Chondrocyte (in vitro differentiated cells): ENCODE measurements at regions not wholly inside any gene's neighbourhood (a gene's known extent, or its start where the extent isn't known, plus 50 kb on each side); places are given as distances from the start of the nearest gene placed in this dataset.

Experiments used
- DNase-seq: peaks from one replicate; pipeline ENCODE4 v3.0.0; 2021; ENCODE audit warnings: mixed read lengths, low spot score
- H3K27ac Mint-ChIP-seq: one replicate; pipeline ENCODE4 v1.8.0; 2021; ENCODE audit warnings: mild to moderate bottlenecking, moderate library complexity, mixed read lengths; ENCODE audit not compliant: unreplicated experiment
- H3K27me3 Mint-ChIP-seq: 2 replicates; pipeline ENCODE4 v1.8.0; 2021; ENCODE audit warnings: low read depth, mixed read lengths
- H3K36me3 Mint-ChIP-seq: 2 replicates; pipeline ENCODE4 v1.8.0; 2021; ENCODE audit warnings: low read depth, mixed read lengths
- H3K4me1 Mint-ChIP-seq: 2 replicates; pipeline ENCODE4 v1.8.0; 2021; ENCODE audit warnings: low read depth, mild to moderate bottlenecking, mixed read lengths
- H3K4me3 Mint-ChIP-seq: one replicate; pipeline ENCODE4 v1.8.0; 2021; ENCODE audit warnings: mild to moderate bottlenecking, moderate library complexity, mixed read lengths; ENCODE audit not compliant: unreplicated experiment
- H3K9me3 Mint-ChIP-seq: 2 replicates; pipeline ENCODE4 v1.8.0; 2021; ENCODE audit warnings: low read depth, mixed read lengths
- CTCF ChIP-seq: fragments of 200-600 bp; sonication (generic); IDR thresholded peaks from 2 replicates; pipeline ENCODE4 v1.5.0; 2021; ENCODE audit warnings: antibody characterized with exemption, mild to moderate bottlenecking, moderate library complexity

- no peak overlapping the region for H3K27ac Mint-ChIP-seq
- H3K4me3 Mint-ChIP-seq = no peak overlapping the region
- H3K27me3 Mint-ChIP-seq = no peaks in the 10 kb centered on the region
- H3K9me3 Mint-ChIP-seq = no peaks in the 10 kb centered on the region
- DNase-seq = no peak
- H3K4me1 Mint-ChIP-seq = peaks cover 7% of the 10 kb centered on the region
- H3K36me3 Mint-ChIP-seq = no peaks in the 10 kb centered on the region
- TF ChIP-seq CTCF = no peak
These were observed 160.4 kb upstream of the MYLIP start for GRCh38 chr6:15968519-15968918.

- DNase-seq = no peak
These were observed 162.8 kb upstream of the MYLIP start for GRCh38 chr6:15966000-15966520.

GRCh38 chr6:15962449-15962764, 166.5 kb upstream of the MYLIP start:
- H3K4me3 Mint-ChIP-seq = no peak overlapping the region
- no peak for TF ChIP-seq CTCF
- no peak for DNase-seq
- no peaks in the 10 kb centered on the region for H3K9me3 Mint-ChIP-seq
- H3K27me3 Mint-ChIP-seq = no peaks in the 10 kb centered on the region
- H3K36me3 Mint-ChIP-seq = no peaks in the 10 kb centered on the region
- H3K4me1 Mint-ChIP-seq = peaks cover 20% of the 10 kb centered on the region
- H3K27ac Mint-ChIP-seq = peak overlapping the region; percentile 85

More at GRCh38 chr6:15966000-15966520, 162.8 kb upstream of the MYLIP start:
- Mint-ChIP-seq H3K27ac (no peak overlapping the region), H3K27me3 (no peaks in the 10 kb centered on the region), H3K9me3 (no peaks in the 10 kb centered on the region), H3K4me3 (no peak overlapping the region), H3K4me1 (peaks cover 25% of the 10 kb centered on the region), H3K36me3 (no peaks in the 10 kb centered on the region)
- no peak for TF ChIP-seq CTCF

- peak overlapping the region; percentile 85 for H3K27ac Mint-ChIP-seq
- DNase-seq = no peak
- H3K9me3 Mint-ChIP-seq = no peaks in the 10 kb centered on the region
- peaks cover 23% of the 10 kb centered on the region for H3K4me1 Mint-ChIP-seq
- peaks cover 2% of the 10 kb centered on the region for H3K27me3 Mint-ChIP-seq
- no peaks in the 10 kb centered on the region for H3K36me3 Mint-ChIP-seq
- TF ChIP-seq CTCF = no peak
- no peak overlapping the region for H3K4me3 Mint-ChIP-seq
These were observed 167.0 kb upstream of the MYLIP start for GRCh38 chr6:15961635-15962448.

GRCh38 chr6:15960740-15961634, 167.9 kb upstream of the MYLIP start:
- no peak for DNase-seq
- Mint-ChIP-seq H3K36me3 (no peaks in the 10 kb centered on the region), H3K4me3 (no peak overlapping the region), H3K27me3 (peaks cover 2% of the 10 kb centered on the region), H3K9me3 (no peaks in the 10 kb centered on the region), H3K4me1 (peaks cover 30% of the 10 kb centered on the region), H3K27ac (no peak overlapping the region)
- no peak for TF ChIP-seq CTCF
